ENCODE measurements at regions not wholly inside any gene's neighbourhood (a gene's known extent, or its start where the extent isn't known, plus 50 kb on each side); places are given as distances from the start of the nearest gene placed in this dataset.

- TF ChIP-seq POLR2A (IDR thresholded peaks at IDR 0.05) (no peak), CTCF (IDR thresholded peaks at IDR 0.05) (no peak)
Measured at GRCh38 chr4:126183206-126183605, 868.5 kb downstream of the FAT4 start.

Data from lower leg skin (tissue), 3 donors.